ENCODE measurements at regions not wholly inside any gene's neighbourhood (a gene's known extent, or its start where the extent isn't known, plus 50 kb on each side); places are given as distances from the start of the nearest gene placed in this dataset.

- Histone ChIP-seq H3K27me3 (ENCODE audit: control insufficient read depth, insufficient read depth, low read length) (no peaks in the 10 kb centered on the region), H3K9me3 (ENCODE audit: control insufficient read depth, insufficient read depth, low read depth, low read length) (0 out of 2 replicates have a peak, but pooled peaks cover 5% of the 10 kb centered on the region), H3K4me1 (ENCODE audit: control insufficient read depth, insufficient read depth, low read length) (no peaks in the 10 kb centered on the region), H3K4me3 (ENCODE audit: low read depth in 2 of 2, low read length in 2 of 2) (no peak overlapping the region), H3K36me3 (ENCODE audit: control insufficient read depth, insufficient read depth, low read length) (no peaks in the 10 kb centered on the region), H3K27ac (ENCODE audit: low read length) (no peak overlapping the region)
- no peak for DNase-seq (ENCODE audit: low read depth, low spot score)
- ChIA-PET CTCF (no interaction called here), POLR2A (no interaction called here)
- TF ChIP-seq POLR2AphosphoS5 (IDR thresholded peaks at IDR 0.05; ENCODE audit: low read depth, low read length) (no peak), REST (IDR thresholded peaks at IDR 0.05; ENCODE audit: insufficient read depth in 1 of 2, low read depth in 2 of 2, low read length in 1 of 2) (no peak), TCF7L2 (IDR thresholded peaks at IDR 0.05; ENCODE audit: low read depth, low read length) (no peak), CTCF (IDR thresholded peaks at IDR 0.05) (no peak), SIN3A (IDR thresholded peaks at IDR 0.05; ENCODE audit: borderline replicate concordance, insufficient read depth, low read depth, low read length) (no peak)
- BruUV-seq (replicated peaks), result no TSS peak
- in situ Hi-C loops (cut with HindIII; ENCODE audit: low pct_unique_long_range_greater_than_20kb, low sequenced_read_pairs) (no loop called here), intact Hi-C loops (cut with micrococcal nuclease; ENCODE audit: unreplicated experiment) (no loop called here)
- no peak for ATAC-seq
Measured at GRCh38 chr5:87627363-87627762, 214.6 kb upstream of the CCNH start.

- Histone ChIP-seq H3K36me3 (ENCODE audit: control insufficient read depth, insufficient read depth, low read length) (no peaks in the 10 kb centered on the region), H3K4me1 (ENCODE audit: control insufficient read depth, insufficient read depth, low read length) (no peaks in the 10 kb centered on the region), H3K27me3 (ENCODE audit: control insufficient read depth, insufficient read depth, low read length) (no peaks in the 10 kb centered on the region), H3K9me3 (ENCODE audit: control insufficient read depth, insufficient read depth, low read depth, low read length) (no peaks in the 10 kb centered on the region), H3K4me3 (ENCODE audit: low read depth in 2 of 2, low read length in 2 of 2) (no peak overlapping the region), H3K27ac (ENCODE audit: low read length) (no peak overlapping the region)
- ATAC-seq (no peak), DNase-seq (ENCODE audit: low read depth, low spot score) (no peak)
- intact Hi-C loops (cut with micrococcal nuclease; ENCODE audit: unreplicated experiment), result no loop called here
- ChIA-PET CTCF (no interaction called here), POLR2A (no interaction called here)
- TF ChIP-seq SIN3A (IDR thresholded peaks at IDR 0.05; ENCODE audit: borderline replicate concordance, insufficient read depth, low read depth, low read length) (no peak), REST (IDR thresholded peaks at IDR 0.05; ENCODE audit: insufficient read depth in 1 of 2, low read depth in 2 of 2, low read length in 1 of 2) (no peak), POLR2AphosphoS5 (IDR thresholded peaks at IDR 0.05; ENCODE audit: low read depth, low read length) (no peak), TCF7L2 (IDR thresholded peaks at IDR 0.05; ENCODE audit: low read depth, low read length) (no peak), CTCF (IDR thresholded peaks at IDR 0.05) (no peak)
- BruUV-seq (replicated peaks), result no TSS peak
- in situ Hi-C loops (cut with HindIII; ENCODE audit: low pct_unique_long_range_greater_than_20kb, low sequenced_read_pairs), result no loop called here
Measured at GRCh38 chr5:87608385-87608784, 195.7 kb upstream of the CCNH start.

Measured in Panc1 (cell line).